ENCODE measurements at regions not wholly inside any gene's neighbourhood (a gene's known extent, or its start where the extent isn't known, plus 50 kb on each side); places are given as distances from the start of the nearest gene placed in this dataset.

DNA sequence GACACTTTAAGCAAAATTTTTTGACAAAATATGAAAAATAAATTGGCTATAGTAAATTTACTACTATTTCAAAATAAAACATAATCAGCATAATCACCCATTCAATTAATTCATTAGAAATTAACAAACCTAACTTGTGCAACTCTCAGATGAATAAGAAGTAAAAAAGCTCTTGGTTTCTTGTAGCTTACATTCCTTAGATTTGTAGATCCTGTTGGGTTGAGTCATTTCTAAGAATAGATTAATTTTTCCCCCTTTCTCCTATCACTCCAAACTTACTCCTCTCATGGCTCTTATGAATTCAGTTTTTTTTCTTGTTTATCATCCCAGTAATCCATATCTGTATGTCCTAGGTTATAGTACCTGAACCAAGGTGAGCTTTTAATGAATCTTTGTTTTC lies 230.9 kb upstream of the LRIG3 start:
- peaks cover 2% of the 10 kb centered on the region for H3K9me3 Mint-ChIP-seq (ENCODE audit: insufficient read depth)
- H4K20me1 ChIP-seq (ENCODE audit: control insufficient read depth, insufficient read depth, low read length, poor library complexity, severe bottlenecking) = no peaks in the 10 kb centered on the region
- POLR2A ChIA-PET = no interaction called here
- no peaks in the 10 kb centered on the region for H3K27me3 Mint-ChIP-seq
- H3K9me3 ChIP-seq (ENCODE audit: control extremely low read depth in 1 of 3, control insufficient read depth in 2 of 3, insufficient read depth in 1 of 3, low read length in 2 of 3) = no peaks in the 10 kb centered on the region
- no peak overlapping the region for H3K4me2 ChIP-seq (replicated peaks; ENCODE audit: low read depth, low read length, poor library complexity, severe bottlenecking)
- H3K27ac Mint-ChIP-seq = no peak overlapping the region
- no peak overlapping the region for H3K27ac ChIP-seq (ENCODE audit: low read length in 2 of 2)
- no peak for ATAC-seq (ENCODE audit: low read depth)
- H3K4me1 Mint-ChIP-seq = no peaks in the 10 kb centered on the region
- no peaks in the 10 kb centered on the region for H3K27me3 ChIP-seq (replicated peaks in 1 of 4; ENCODE audit: control extremely low read depth in 1 of 4, control insufficient read depth in 3 of 4, insufficient read depth in 4 of 4, low read length in 3 of 4)
- H2AFZ ChIP-seq (ENCODE audit: insufficient read depth, low read depth, low read length, poor library complexity, severe bottlenecking) = no peak overlapping the region
- H3K36me3 ChIP-seq (replicated peaks in 1 of 2; ENCODE audit: control extremely low read depth in 1 of 2, control insufficient read depth in 1 of 2, extremely low read depth in 1 of 2, insufficient read depth in 2 of 2, low read length in 1 of 2) = no peaks in the 10 kb centered on the region
- CTCF ChIA-PET = interaction anchor here (0.8 kb wide), 1 partner anchor 9 kb away, joined by 4 read pairs; no protein-coding TSS in a partner anchor
- H3K4me3 Mint-ChIP-seq = no peak overlapping the region
- no peak overlapping the region for H3K4me3 ChIP-seq (ENCODE audit: control extremely low read depth in 1 of 5, extremely low read depth in 1 of 5, insufficient read depth in 1 of 5, low read depth in 2 of 5, low read length in 4 of 5)
- no peak overlapping the region for H3K9ac ChIP-seq (ENCODE audit: low read length)
- no peak for TF ChIP-seq EZH2 (IDR thresholded peaks at IDR 0.05; ENCODE audit: borderline replicate concordance, insufficient read depth, low read depth, low read length, poor library complexity, severe bottlenecking)
- TF ChIP-seq, protein P1, sequence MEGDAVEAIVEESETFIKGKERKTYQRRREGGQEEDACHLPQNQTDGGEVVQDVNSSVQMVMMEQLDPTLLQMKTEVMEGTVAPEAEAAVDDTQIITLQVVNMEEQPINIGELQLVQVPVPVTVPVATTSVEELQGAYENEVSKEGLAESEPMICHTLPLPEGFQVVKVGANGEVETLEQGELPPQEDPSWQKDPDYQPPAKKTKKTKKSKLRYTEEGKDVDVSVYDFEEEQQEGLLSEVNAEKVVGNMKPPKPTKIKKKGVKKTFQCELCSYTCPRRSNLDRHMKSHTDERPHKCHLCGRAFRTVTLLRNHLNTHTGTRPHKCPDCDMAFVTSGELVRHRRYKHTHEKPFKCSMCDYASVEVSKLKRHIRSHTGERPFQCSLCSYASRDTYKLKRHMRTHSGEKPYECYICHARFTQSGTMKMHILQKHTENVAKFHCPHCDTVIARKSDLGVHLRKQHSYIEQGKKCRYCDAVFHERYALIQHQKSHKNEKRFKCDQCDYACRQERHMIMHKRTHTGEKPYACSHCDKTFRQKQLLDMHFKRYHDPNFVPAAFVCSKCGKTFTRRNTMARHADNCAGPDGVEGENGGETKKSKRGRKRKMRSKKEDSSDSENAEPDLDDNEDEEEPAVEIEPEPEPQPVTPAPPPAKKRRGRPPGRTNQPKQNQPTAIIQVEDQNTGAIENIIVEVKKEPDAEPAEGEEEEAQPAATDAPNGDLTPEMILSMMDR (IDR thresholded peaks at IDR 0.05) = no peak
- intact Hi-C loops (cut with micrococcal nuclease) = no loop called here
- H3K4me1 ChIP-seq (ENCODE audit: control insufficient read depth in 2 of 2, insufficient read depth in 2 of 2, low read length in 2 of 2) = no peaks in the 10 kb centered on the region
- H3K79me2 ChIP-seq (ENCODE audit: control insufficient read depth, insufficient read depth, low read length) = no peaks in the 10 kb centered on the region
- DNase-seq = no peak

DNA sequence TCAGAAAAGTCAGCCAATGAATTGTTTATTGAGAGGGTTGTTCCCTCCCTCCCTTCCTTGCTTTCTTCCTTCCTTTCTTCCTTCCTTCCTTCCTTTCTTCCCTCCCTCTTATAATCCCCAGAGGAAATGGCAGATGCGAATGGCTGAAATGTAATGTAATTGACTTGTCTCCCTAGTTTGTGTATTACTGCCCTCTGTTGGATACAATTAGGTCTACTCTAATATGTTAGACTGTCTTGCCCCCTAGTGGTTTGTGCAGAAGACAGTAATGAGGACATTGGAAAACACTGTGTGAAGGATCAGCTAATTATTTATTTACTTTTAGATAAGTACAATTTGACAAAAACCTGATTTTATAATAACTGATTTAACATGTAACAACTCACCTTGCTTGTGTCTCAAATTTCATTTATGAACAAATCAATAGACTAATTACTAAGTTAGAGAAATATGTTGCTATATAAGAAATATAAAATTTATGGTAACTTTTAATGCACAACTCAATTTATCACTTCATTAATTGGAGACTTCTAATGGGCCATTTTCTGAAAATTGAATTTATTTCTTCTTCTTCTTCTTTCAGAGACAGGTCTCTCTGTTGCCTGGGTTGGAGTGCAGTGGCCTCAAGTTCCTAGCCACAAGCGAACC lies 229.8 kb upstream of the LRIG3 start:
- Histone ChIP-seq H3K79me2 (ENCODE audit: control insufficient read depth, insufficient read depth, low read length) (no peaks in the 10 kb centered on the region), H4K20me1 (ENCODE audit: control insufficient read depth, insufficient read depth, low read length, poor library complexity, severe bottlenecking) (no peaks in the 10 kb centered on the region), H3K9me3 (ENCODE audit: control extremely low read depth in 1 of 3, control insufficient read depth in 2 of 3, insufficient read depth in 1 of 3, low read length in 2 of 3) (no peaks in the 10 kb centered on the region), H2AFZ (ENCODE audit: insufficient read depth, low read depth, low read length, poor library complexity, severe bottlenecking) (no peak overlapping the region), H3K4me3 (ENCODE audit: control extremely low read depth in 1 of 5, extremely low read depth in 1 of 5, insufficient read depth in 1 of 5, low read depth in 2 of 5, low read length in 4 of 5) (no peak overlapping the region), H3K36me3 (replicated peaks in 1 of 2; ENCODE audit: control extremely low read depth in 1 of 2, control insufficient read depth in 1 of 2, extremely low read depth in 1 of 2, insufficient read depth in 2 of 2, low read length in 1 of 2) (no peaks in the 10 kb centered on the region), H3K4me2 (replicated peaks; ENCODE audit: low read depth, low read length, poor library complexity, severe bottlenecking) (no peak overlapping the region), H3K9ac (ENCODE audit: low read length) (no peak overlapping the region), H3K27me3 (replicated peaks in 1 of 4; ENCODE audit: control extremely low read depth in 1 of 4, control insufficient read depth in 3 of 4, insufficient read depth in 4 of 4, low read length in 3 of 4) (no peaks in the 10 kb centered on the region), H3K4me1 (ENCODE audit: control insufficient read depth in 2 of 2, insufficient read depth in 2 of 2, low read length in 2 of 2) (no peaks in the 10 kb centered on the region), H3K27ac (ENCODE audit: low read length in 2 of 2) (no peak overlapping the region)
- ChIA-PET POLR2A (interaction anchor here (0.6 kb wide), 1 partner anchor 708 kb away, joined by 4 read pairs; no protein-coding TSS in a partner anchor), CTCF (interaction anchor here (0.7 to 1.4 kb wide), 2 partner anchors 8 to 803 kb away, joined by 3 read pairs; no protein-coding TSS in a partner anchor)
- 100% methylated on average over 1 of the region's 2 CpGs for WGBS (ENCODE audit: insufficient coverage)
- Mint-ChIP-seq H3K9me3 (ENCODE audit: insufficient read depth) (no peaks in the 10 kb centered on the region), H3K4me1 (no peaks in the 10 kb centered on the region), H3K27me3 (no peaks in the 10 kb centered on the region), H3K27ac (no peak overlapping the region), H3K4me3 (no peak overlapping the region)
- ATAC-seq (ENCODE audit: low read depth) (peak; percentile 63), DNase-seq (peak; percentile 32)
- intact Hi-C loops (cut with micrococcal nuclease) = no loop called here
- TF ChIP-seq, protein P1 (IDR thresholded peaks at IDR 0.05) = peak; percentile 69
- TF ChIP-seq EZH2 (IDR thresholded peaks at IDR 0.05; ENCODE audit: borderline replicate concordance, insufficient read depth, low read depth, low read length, poor library complexity, severe bottlenecking) = no peak

Data from B cell (primary cell).